ENCODE measurements at regions not wholly inside any gene's neighbourhood (a gene's known extent, or its start where the extent isn't known, plus 50 kb on each side); places are given as distances from the start of the nearest gene placed in this dataset.

- no peak for DNase-seq (ENCODE audit: low read depth)
Observed at GRCh38 chrX:40279091-40279430, 181.3 kb upstream of the BCOR start.

GRCh38 chrX:40278340-40279090 lies 180.8 kb upstream of the BCOR start:
- no peak for DNase-seq (ENCODE audit: low read depth)

GRCh38 chrX:40277672-40278071 lies 179.9 kb upstream of the BCOR start:
- no peak for DNase-seq (ENCODE audit: low read depth)

- DNase-seq (ENCODE audit: low read depth), result no peak
Observed at GRCh38 chrX:40273356-40274050, 175.7 kb upstream of the BCOR start.

GRCh38 chrX:40272776-40273175 lies 175.0 kb upstream of the BCOR start:
- no peak for DNase-seq (ENCODE audit: low read depth)

- no peak for DNase-seq (ENCODE audit: low read depth)
Observed at GRCh38 chrX:40272141-40272540, 174.4 kb upstream of the BCOR start.

- no peak for DNase-seq (ENCODE audit: low read depth)
Observed at GRCh38 chrX:40268188-40268520, 170.4 kb upstream of the BCOR start.

- peak; percentile 13 for DNase-seq (ENCODE audit: low read depth)
Observed at GRCh38 chrX:40267334-40268187, 169.8 kb upstream of the BCOR start.

- peak; percentile 61 for DNase-seq (ENCODE audit: low read depth)
Observed at GRCh38 chrX:40266490-40267333, 169.0 kb upstream of the BCOR start.

GRCh38 chrX:40265936-40266335 lies 168.2 kb upstream of the BCOR start:
- no peak for DNase-seq (ENCODE audit: low read depth)

- DNase-seq (ENCODE audit: low read depth), result no peak
Observed at GRCh38 chrX:40263014-40263560, 165.3 kb upstream of the BCOR start.

GRCh38 chrX:40262157-40263013 lies 164.6 kb upstream of the BCOR start:
- peak; percentile 78 for DNase-seq (ENCODE audit: low read depth)

GRCh38 chrX:40261833-40262156 lies 164.0 kb upstream of the BCOR start:
- DNase-seq (ENCODE audit: low read depth), result no peak

GRCh38 chrX:40260146-40260747 lies 162.5 kb upstream of the BCOR start:
- DNase-seq (ENCODE audit: low read depth), result no peak

- no peak for DNase-seq (ENCODE audit: low read depth)
Observed at GRCh38 chrX:40258909-40259308, 161.2 kb upstream of the BCOR start.

GRCh38 chrX:40253771-40254170 lies 156.0 kb upstream of the BCOR start:
- no peak for DNase-seq (ENCODE audit: low read depth)

- no peak for DNase-seq (ENCODE audit: low read depth)
Observed at GRCh38 chrX:40249582-40249981, 151.8 kb upstream of the BCOR start.

GRCh38 chrX:40248822-40249221 lies 151.1 kb upstream of the BCOR start:
- no peak for DNase-seq (ENCODE audit: low read depth)

- no peak for DNase-seq (ENCODE audit: low read depth)
Observed at GRCh38 chrX:40247848-40248622, 150.3 kb upstream of the BCOR start.

All from LHCN-M2 (cell line).